WTC11 (cell line): ENCODE measurements at regions not wholly inside any gene's neighbourhood (a gene's known extent, or its start where the extent isn't known, plus 50 kb on each side); places are given as distances from the start of the nearest gene placed in this dataset.

Experiments
- ATAC-seq: fragments of 200-7000 bp; cut with Tn5 transposase; 2 replicates; pipeline ENCODE4 v1.10.0; 2021; ENCODE audit warnings: mild to moderate bottlenecking, moderate library complexity
- CTCF ChIA-PET: fragments of 300-600 bp; sonication (Branson Sonifier 250); formaldehyde crosslinking; loops from one replicate; lab custom pipeline; 2021; ENCODE audit warnings: antibody characterized with exemption; lab: Charles Lee
- POLR2A ChIA-PET: fragments of 350-600 bp; sonication (Branson Sonifier 250); formaldehyde crosslinking; loops from one replicate; lab custom pipeline; 2021; ENCODE audit warnings: antibody characterized with exemption; lab: Charles Lee
- DNase-seq: peaks from one replicate; pipeline ENCODE4 v3.0.0; 2021; ENCODE audit warnings: low spot score
- H3K27ac Mint-ChIP-seq: 2 replicates; pipeline ENCODE4 v1.8.0; 2021; ENCODE audit warnings: mixed read lengths
- H3K27me3 Mint-ChIP-seq: 2 replicates; pipeline ENCODE4 v1.8.0; 2021; ENCODE audit warnings: low read depth, mild to moderate bottlenecking, moderate library complexity, mixed read lengths
- H3K36me3 Mint-ChIP-seq: 2 replicates; pipeline ENCODE4 v1.8.0; 2021; ENCODE audit warnings: mixed read lengths
- H3K4me1 Mint-ChIP-seq: 2 replicates; pipeline ENCODE4 v1.8.0; 2022; ENCODE audit warnings: mixed read lengths
- H3K4me3 Mint-ChIP-seq: 2 replicates; pipeline ENCODE4 v1.8.0; 2021; ENCODE audit warnings: mild to moderate bottlenecking, moderate library complexity, mixed read lengths
- H3K9me3 Mint-ChIP-seq: 2 replicates; pipeline ENCODE4 v1.8.0; 2021; ENCODE audit warnings: mixed read lengths
- ATF1 ChIP-seq: sonication (generic); formaldehyde crosslinking; IDR thresholded peaks from 2 replicates; pipeline ENCODE4 v1.8.1; 2023; ENCODE audit warnings: mild to moderate bottlenecking, moderate library complexity, missing genetic modification reagents
- CBFB ChIP-seq: sonication (generic); formaldehyde crosslinking; IDR thresholded peaks from 2 replicates; pipeline ENCODE4 v1.8.1; 2022; ENCODE audit warnings: mild to moderate bottlenecking, low read depth, missing genetic modification reagents
- ELF4 ChIP-seq: sonication (generic); formaldehyde crosslinking; IDR thresholded peaks from 2 replicates; pipeline ENCODE4 v1.8.1; 2022; ENCODE audit warnings: low read depth, mild to moderate bottlenecking, moderate library complexity, missing genetic modification reagents
- EMX1 ChIP-seq: fragments of 250-450 bp; sonication (Bioruptor Pico); IDR thresholded peaks from 2 replicates; pipeline ENCODE4 v1.8.0; 2021; ENCODE audit warnings: mild to moderate bottlenecking
- FOXK1 ChIP-seq: sonication (generic); formaldehyde crosslinking; IDR thresholded peaks from 2 replicates; pipeline ENCODE4 v1.8.0; 2022; ENCODE audit warnings: mild to moderate bottlenecking, moderate library complexity, missing genetic modification reagents
- GABPB1 ChIP-seq: sonication (generic); formaldehyde crosslinking; IDR thresholded peaks from 2 replicates; pipeline ENCODE4 v1.8.1; 2023; ENCODE audit warnings: mild to moderate bottlenecking, missing genetic modification reagents
- JAZF1 ChIP-seq: fragments of 250-450 bp; sonication (Bioruptor Pico); IDR thresholded peaks from 2 replicates; pipeline ENCODE4 v1.9.0; 2021; ENCODE audit warnings: moderate library complexity, mild to moderate bottlenecking, inconsistent platforms
- RELA ChIP-seq: sonication (generic); formaldehyde crosslinking; IDR thresholded peaks from 2 replicates; pipeline ENCODE4 v1.8.1; 2022; ENCODE audit warnings: missing genetic modification reagents, mild to moderate bottlenecking, borderline replicate concordance
- RORB ChIP-seq: fragments of 250-450 bp; sonication (Bioruptor Pico); IDR thresholded peaks from 2 replicates; pipeline ENCODE4 v1.9.0; 2021; ENCODE audit warnings: mild to moderate bottlenecking
- TEAD4 ChIP-seq: sonication (generic); formaldehyde crosslinking; IDR thresholded peaks from 2 replicates; pipeline ENCODE4 v1.8.0; 2022; ENCODE audit warnings: mild to moderate bottlenecking, missing genetic modification reagents
- ZNF263 ChIP-seq: sonication (generic); formaldehyde crosslinking; IDR thresholded peaks from 2 replicates; pipeline ENCODE4 v1.8.1; 2022; ENCODE audit warnings: low read depth, mild to moderate bottlenecking, moderate library complexity, missing genetic modification reagents
- ZNF671 ChIP-seq: fragments of 250-450 bp; sonication (Bioruptor Pico); IDR thresholded peaks from 2 replicates; pipeline ENCODE4 v1.8.0; 2021; ENCODE audit warnings: mild to moderate bottlenecking
- TF ChIP-seq, protein P1 (sequence below): fragments of 250-450 bp; sonication (Bioruptor Pico); IDR thresholded peaks from 2 replicates; pipeline ENCODE4 v1.9.0; 2021; ENCODE audit warnings: mild to moderate bottlenecking, borderline replicate concordance
- TF ChIP-seq, protein P2 (sequence below): sonication (generic); formaldehyde crosslinking; IDR thresholded peaks from 2 replicates; pipeline ENCODE4 v1.8.1; 2023; ENCODE audit warnings: mild to moderate bottlenecking, missing genetic modification reagents
- TF ChIP-seq, protein P3 (sequence below): sonication (generic); formaldehyde crosslinking; IDR thresholded peaks from 2 replicates; pipeline ENCODE4 v1.8.1; 2023; ENCODE audit warnings: mild to moderate bottlenecking, missing genetic modification reagents, moderate library complexity
- TF ChIP-seq, protein P4 (sequence below): fragments of 250-450 bp; sonication (Bioruptor Pico); IDR thresholded peaks from 2 replicates; pipeline ENCODE4 v1.9.0; 2021; ENCODE audit warnings: mild to moderate bottlenecking
- TF ChIP-seq, protein P5 (sequence below): sonication (generic); formaldehyde crosslinking; IDR thresholded peaks from 2 replicates; pipeline ENCODE4 v1.8.0; 2022; ENCODE audit warnings: mild to moderate bottlenecking, missing genetic modification reagents
- TF ChIP-seq, protein P6 (sequence below): fragments of 250-450 bp; sonication (Bioruptor Pico); IDR thresholded peaks from 2 replicates; pipeline ENCODE4 v1.8.0; 2021; ENCODE audit warnings: mild to moderate bottlenecking

DNA sequence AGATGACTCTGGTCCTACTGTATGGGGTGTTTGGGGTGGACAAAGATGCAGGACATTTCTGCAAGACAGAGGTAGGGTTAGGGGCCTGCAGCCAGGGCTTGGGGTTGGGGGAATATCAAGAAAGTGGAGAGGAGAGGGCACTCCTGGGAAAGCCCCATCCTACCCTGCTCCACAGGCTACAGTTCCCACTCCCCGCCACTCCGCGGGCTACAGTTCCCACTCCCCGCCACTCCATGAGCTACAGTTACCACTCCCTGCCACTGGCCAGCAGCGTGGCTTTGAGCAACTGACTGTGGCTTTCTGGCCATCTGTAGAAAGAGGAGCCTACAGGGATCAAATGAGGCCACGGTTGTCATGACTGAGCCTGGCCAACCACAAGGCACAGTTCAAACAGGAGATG lies 93.8 kb upstream of the GRIK3 start (continued):
- TF ChIP-seq, protein P1, sequence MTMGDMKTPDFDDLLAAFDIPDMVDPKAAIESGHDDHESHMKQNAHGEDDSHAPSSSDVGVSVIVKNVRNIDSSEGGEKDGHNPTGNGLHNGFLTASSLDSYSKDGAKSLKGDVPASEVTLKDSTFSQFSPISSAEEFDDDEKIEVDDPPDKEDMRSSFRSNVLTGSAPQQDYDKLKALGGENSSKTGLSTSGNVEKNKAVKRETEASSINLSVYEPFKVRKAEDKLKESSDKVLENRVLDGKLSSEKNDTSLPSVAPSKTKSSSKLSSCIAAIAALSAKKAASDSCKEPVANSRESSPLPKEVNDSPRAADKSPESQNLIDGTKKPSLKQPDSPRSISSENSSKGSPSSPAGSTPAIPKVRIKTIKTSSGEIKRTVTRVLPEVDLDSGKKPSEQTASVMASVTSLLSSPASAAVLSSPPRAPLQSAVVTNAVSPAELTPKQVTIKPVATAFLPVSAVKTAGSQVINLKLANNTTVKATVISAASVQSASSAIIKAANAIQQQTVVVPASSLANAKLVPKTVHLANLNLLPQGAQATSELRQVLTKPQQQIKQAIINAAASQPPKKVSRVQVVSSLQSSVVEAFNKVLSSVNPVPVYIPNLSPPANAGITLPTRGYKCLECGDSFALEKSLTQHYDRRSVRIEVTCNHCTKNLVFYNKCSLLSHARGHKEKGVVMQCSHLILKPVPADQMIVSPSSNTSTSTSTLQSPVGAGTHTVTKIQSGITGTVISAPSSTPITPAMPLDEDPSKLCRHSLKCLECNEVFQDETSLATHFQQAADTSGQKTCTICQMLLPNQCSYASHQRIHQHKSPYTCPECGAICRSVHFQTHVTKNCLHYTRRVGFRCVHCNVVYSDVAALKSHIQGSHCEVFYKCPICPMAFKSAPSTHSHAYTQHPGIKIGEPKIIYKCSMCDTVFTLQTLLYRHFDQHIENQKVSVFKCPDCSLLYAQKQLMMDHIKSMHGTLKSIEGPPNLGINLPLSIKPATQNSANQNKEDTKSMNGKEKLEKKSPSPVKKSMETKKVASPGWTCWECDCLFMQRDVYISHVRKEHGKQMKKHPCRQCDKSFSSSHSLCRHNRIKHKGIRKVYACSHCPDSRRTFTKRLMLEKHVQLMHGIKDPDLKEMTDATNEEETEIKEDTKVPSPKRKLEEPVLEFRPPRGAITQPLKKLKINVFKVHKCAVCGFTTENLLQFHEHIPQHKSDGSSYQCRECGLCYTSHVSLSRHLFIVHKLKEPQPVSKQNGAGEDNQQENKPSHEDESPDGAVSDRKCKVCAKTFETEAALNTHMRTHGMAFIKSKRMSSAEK (CRISPR knock-in tag) = no peak
- TF ChIP-seq, protein P2, sequence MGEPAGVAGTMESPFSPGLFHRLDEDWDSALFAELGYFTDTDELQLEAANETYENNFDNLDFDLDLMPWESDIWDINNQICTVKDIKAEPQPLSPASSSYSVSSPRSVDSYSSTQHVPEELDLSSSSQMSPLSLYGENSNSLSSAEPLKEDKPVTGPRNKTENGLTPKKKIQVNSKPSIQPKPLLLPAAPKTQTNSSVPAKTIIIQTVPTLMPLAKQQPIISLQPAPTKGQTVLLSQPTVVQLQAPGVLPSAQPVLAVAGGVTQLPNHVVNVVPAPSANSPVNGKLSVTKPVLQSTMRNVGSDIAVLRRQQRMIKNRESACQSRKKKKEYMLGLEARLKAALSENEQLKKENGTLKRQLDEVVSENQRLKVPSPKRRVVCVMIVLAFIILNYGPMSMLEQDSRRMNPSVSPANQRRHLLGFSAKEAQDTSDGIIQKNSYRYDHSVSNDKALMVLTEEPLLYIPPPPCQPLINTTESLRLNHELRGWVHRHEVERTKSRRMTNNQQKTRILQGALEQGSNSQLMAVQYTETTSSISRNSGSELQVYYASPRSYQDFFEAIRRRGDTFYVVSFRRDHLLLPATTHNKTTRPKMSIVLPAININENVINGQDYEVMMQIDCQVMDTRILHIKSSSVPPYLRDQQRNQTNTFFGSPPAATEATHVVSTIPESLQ (CRISPR knock-in tag) = no peak
- no peak for TF ChIP-seq EMX1
- TF ChIP-seq JAZF1 = no peak
- TF ChIP-seq, protein P3, sequence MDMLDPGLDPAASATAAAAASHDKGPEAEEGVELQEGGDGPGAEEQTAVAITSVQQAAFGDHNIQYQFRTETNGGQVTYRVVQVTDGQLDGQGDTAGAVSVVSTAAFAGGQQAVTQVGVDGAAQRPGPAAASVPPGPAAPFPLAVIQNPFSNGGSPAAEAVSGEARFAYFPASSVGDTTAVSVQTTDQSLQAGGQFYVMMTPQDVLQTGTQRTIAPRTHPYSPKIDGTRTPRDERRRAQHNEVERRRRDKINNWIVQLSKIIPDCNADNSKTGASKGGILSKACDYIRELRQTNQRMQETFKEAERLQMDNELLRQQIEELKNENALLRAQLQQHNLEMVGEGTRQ (CRISPR knock-in tag) = no peak
- no peak for TF ChIP-seq FOXK1 (CRISPR knock-in tag)
- TF ChIP-seq TEAD4 (CRISPR knock-in tag) = no peak
- no peak for TF ChIP-seq RORB (CRISPR knock-in tag)

DNA sequence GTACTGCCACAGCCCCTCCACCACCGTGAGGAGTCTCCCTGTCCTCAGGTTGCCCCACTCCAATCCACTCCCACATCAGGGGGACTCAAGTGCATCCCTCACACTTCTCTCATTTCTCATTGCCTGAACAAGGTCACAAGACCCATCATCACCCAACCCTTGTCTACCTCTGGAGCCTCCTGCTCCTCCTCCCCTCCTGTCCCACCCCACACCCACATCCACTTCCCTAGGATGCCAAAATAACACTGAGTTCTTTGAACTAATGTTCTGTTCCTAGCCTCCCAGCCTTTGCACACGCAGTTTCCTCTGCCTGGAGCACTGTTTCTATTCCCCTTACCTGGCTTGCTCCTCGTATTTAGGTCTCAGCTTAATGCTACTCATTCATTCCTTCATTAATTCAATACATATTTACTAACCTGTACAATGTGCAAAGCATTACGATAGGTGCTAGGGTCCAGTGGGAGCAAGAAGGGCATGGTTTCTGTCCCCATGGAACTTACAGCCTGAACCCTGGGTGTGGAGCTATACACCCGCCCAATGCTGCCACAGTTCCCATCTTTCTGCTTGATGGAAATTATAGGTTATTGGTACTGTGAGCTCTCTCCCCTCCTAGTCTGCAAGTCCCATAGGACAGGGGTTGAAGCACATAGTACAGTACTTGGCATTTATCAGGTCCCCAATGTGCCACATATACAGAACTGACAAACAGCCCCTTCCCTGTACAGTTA lies 96.1 kb upstream of the GRIK3 start:
- ATAC-seq = no peak
- Mint-ChIP-seq H3K9me3 (no peaks in the 10 kb centered on the region), H3K27me3 (peaks cover 3% of the 10 kb centered on the region; the same call in 1 of the 2 replicates), H3K36me3 (no peaks in the 10 kb centered on the region), H3K4me1 (no peaks in the 10 kb centered on the region), H3K27ac (no peak overlapping the region), H3K4me3 (no peak overlapping the region)
- CTCF ChIA-PET = no interaction called here
- TF ChIP-seq RELA (CRISPR knock-in tag) (no peak), CBFB (no peak), GABPB1 (no peak), ZNF671 (CRISPR knock-in tag) (no peak), ELF4 (CRISPR knock-in tag) (no peak), ZNF263 (no peak), ATF1 (CRISPR knock-in tag) (no peak)
- TF ChIP-seq, protein P4, sequence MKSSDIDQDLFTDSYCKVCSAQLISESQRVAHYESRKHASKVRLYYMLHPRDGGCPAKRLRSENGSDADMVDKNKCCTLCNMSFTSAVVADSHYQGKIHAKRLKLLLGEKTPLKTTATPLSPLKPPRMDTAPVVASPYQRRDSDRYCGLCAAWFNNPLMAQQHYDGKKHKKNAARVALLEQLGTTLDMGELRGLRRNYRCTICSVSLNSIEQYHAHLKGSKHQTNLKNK (CRISPR knock-in tag) = no peak
- TF ChIP-seq, protein P5, sequence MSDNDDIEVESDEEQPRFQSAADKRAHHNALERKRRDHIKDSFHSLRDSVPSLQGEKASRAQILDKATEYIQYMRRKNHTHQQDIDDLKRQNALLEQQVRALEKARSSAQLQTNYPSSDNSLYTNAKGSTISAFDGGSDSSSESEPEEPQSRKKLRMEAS = no peak
- TF ChIP-seq, protein P6, sequence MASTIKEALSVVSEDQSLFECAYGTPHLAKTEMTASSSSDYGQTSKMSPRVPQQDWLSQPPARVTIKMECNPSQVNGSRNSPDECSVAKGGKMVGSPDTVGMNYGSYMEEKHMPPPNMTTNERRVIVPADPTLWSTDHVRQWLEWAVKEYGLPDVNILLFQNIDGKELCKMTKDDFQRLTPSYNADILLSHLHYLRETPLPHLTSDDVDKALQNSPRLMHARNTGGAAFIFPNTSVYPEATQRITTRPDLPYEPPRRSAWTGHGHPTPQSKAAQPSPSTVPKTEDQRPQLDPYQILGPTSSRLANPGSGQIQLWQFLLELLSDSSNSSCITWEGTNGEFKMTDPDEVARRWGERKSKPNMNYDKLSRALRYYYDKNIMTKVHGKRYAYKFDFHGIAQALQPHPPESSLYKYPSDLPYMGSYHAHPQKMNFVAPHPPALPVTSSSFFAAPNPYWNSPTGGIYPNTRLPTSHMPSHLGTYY (CRISPR knock-in tag) = no peak
- DNase-seq = no peak
- POLR2A ChIA-PET = no interaction called here
